ENCODE measurements at regions not wholly inside any gene's neighbourhood (a gene's known extent, or its start where the extent isn't known, plus 50 kb on each side); places are given as distances from the start of the nearest gene placed in this dataset.

DNA sequence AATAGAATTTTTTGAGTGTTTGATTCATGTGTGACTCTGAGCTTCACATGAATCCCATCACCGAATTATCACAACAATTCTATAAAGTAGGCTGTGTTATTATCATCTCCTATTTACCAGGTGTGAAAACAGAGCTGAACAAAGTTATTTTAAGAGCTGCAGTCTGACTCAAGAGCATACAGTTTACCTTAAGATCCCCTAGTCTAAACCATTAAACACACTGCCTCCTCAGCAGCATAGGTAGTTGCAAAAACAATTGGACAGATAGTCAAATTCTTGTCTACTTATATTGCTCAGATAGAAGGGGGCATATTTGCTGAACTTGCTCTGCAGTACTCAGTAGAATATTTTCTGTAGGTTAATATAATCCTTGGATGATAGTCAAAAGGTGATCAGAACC, 219.8 kb upstream of the ATP2B1 start:
- TF ChIP-seq CTCF (IDR thresholded peaks at IDR 0.05; ENCODE audit: low read depth, low read length, poor library complexity, severe bottlenecking), result no peak
- TF ChIP-seq EZH2phosphoT487 (IDR thresholded peaks at IDR 0.05; ENCODE audit: borderline replicate concordance, low read length), result no peak
